ENCODE measurements at regions not wholly inside any gene's neighbourhood (a gene's known extent, or its start where the extent isn't known, plus 50 kb on each side); places are given as distances from the start of the nearest gene placed in this dataset.

DNA sequence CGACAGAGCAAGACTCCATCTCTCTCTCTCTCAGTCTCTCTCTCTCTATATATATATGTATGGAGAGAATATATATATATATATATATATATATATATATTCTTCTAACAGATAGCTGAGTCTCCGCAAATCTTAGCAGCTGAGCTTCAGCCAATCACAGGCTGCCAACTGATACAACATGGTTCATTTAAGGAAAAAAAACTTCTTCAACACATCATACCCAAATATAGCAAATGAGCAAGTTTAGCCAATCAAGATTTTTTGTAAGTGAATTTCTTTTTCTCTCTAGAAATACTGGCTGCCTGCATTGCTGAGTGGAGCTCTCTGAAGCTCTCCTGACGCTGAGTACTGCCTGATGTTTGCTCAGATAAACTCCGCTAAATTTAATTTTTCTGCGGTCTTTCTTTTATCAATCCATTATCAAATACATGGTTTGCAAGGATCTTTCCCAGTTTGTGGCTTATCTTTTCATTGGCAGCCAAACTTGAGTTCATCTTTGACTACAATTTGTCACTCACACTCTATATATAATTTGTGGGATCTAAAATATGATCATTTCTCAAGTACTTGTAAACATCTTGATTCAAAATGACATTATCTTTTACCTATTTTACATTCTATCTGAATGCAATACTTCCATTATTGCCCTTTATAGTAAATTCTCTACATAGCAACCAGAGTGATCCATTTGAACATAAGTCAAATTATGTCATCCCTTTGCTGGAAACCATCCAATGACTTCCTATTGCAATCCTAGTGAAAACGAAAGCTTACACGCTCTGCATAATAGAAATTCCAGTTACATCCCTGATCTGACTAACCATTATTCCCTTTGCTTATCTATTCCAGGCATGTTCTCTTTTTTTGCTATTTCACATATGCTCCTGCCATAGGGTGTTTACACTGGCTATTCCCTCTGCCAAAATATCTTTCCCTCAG, 2131.7 kb downstream of the MRPL39 start:
- DNase-seq (ENCODE audit: low read depth), result no peak

DNA sequence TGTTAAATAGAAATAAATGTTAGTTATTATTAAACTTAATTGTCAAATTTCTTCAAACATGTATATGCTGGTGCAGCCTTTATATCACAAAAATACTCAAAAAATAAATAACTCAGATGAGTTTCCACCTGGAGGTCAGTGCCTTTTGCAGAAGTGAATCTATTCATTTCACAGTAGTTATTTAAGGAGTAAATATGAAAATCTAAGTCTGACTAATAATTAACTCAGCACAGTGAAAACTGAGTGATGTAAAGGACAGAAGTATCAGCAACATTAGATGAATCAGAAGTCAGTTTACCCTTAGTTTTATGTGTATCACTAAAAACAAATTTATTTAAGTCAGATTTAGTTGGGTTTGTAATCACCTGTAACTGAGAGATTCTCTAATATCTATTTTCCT, 2135.4 kb downstream of the MRPL39 start:
- DNase-seq (ENCODE audit: low read depth), result no peak

DNA sequence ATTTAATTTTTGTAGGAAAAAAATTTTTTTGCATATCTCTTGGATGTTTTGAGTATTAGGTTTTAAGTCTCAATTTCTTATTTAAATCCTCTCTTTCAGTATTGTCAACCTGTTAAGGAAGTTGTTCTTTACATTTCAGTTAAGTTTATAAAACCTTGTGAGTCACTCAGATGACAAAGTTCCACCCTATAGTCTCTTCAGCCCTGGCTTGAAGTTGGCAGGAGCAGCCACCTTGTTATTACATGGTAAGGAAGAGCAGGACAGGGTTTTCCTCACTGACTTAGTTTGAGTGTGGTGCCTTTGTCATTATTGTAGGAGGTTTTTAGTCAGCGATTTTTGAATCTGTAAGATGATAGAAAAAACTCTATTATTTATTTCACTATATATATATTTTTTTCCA, 2143.9 kb downstream of the MRPL39 start:
- DNase-seq (ENCODE audit: low read depth), result no peak

DNA sequence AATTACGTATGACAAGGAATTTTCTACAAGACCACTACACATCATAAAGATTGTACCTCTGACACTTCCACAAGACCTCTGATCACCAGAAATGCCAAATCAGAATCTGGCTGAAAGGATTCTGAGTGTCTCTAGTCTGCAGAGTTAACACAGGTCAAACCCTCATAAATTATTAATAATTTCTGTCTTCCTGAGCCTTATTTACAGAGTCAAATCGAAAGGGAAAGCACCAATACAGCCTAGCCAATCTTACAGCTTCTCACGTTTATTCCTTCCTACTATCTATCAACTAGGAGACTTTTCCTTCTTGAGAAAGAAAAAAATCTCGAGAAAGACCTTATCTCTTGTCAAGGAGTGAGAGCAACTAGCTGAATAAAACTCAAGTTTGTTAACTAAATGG, 2151.6 kb downstream of the MRPL39 start:
- DNase-seq (ENCODE audit: low read depth), result no peak

DNA sequence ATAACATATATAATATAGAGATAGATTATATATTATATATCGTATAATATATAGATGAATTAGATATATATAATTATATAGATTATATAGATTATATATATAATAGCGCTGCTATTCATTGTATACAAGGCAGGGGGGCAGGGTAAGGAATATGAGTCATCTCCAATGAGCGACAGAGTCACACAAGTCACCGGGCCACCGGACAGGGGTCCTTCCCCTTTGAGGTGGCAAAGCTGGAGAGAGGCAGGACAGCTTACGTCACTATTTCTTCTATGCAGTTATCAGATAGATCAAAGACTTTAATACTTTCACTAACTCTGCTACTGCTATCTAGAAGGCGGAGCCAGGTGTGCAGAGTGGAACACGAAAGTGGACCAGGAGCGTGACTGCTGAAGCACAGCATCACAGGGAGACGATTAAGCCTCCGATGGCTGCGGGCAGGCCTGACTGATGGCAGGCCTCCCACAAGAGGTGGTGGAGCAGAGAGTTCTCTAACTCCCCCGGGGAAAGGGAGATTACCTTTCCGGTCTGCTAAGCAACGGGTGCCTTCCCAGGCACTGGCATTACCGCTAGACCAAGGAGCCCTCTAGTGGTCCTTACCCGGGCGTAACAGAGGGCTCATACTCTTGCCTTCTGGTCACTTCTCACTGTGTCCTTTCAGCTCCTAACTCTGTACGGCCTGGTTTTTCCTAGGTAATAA, 2154.7 kb downstream of the MRPL39 start:
- DNase-seq (ENCODE audit: low read depth), result no peak

DNA sequence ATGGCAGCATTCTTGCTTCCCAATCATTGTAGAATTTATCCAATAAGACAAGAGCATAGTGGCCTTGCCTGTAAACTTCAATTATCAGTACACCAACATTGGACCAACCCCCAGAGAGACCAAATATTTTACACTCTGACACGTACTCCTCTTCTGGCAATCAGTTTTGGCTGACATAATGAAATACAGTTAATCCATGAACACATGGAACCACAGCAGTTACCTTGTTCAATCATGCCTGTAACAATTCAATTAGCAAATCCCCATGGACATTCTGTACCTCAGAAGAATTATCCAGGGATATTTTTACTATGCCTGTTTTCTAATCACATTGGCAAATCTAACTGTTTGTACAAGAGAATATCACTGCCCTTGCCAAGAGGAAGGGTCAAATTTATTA, 2162.0 kb downstream of the MRPL39 start:
- no peak for DNase-seq (ENCODE audit: low read depth)

DNA sequence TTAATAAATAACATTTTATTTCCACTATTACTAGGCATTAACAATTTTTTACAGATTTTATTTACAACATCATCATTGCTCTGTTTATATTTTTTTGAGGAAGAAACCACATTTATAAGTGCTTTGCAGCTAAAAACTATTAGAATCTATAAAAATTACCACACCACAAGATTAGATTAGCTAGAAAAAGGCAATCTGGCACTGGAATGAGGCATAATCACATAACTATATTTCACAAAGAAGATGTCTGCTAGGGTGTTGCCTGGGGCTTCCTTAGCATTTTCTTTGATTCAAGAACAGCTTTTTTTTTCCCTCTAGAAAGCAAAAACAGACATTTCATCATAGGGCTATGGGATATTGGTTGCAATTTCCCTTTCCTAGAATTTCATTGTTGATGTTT, 2169.2 kb downstream of the MRPL39 start:
- DNase-seq (ENCODE audit: low read depth), result no peak

DNA sequence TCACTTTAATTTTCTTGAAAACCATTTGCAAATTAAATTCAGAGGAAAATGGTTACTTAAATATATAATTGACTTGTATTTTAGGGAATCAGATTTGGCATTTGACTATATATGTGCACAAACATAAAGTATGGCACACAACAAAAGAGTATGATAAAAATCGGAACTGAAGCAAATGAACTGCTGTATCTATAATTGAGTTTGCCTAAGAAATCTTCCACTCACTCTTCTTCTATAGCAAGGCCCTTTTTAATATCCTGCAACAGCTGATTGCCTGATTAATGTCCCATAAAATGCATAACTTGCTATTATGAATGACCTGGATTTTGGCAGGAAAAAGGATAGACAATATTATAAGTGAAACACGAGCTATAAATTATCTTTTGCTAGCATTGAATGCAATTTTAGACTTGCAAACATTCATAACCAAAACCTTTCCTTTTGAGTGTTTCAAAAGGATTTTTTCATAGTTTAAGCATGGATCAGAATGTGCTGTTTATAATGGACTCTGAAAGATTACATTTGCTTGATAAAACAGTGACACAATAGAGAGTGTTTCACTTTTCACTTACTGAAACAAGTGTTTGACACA, 2204.3 kb downstream of the MRPL39 start:
- DNase-seq (ENCODE audit: low read depth), result no peak

DNA sequence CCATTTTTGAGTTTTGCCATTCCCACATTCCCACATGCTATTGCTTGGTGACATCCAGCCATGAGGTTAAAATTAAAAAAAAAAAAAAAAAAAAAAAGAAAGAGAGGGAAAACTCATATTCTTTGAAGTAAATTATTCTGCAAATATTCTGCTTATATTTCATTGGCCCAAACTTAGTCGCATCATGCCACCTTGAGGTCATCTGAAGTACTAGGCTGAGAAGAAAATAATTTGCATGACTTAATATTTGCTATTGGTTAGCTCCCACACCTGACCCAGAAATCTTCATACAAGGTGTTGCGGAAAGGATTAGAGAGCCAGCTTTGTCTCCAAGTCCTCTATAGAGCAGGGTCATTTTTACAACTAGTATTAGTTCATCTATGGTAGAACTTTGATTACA, 2206.0 kb downstream of the MRPL39 start:
- DNase-seq (ENCODE audit: low read depth), result no peak

DNA sequence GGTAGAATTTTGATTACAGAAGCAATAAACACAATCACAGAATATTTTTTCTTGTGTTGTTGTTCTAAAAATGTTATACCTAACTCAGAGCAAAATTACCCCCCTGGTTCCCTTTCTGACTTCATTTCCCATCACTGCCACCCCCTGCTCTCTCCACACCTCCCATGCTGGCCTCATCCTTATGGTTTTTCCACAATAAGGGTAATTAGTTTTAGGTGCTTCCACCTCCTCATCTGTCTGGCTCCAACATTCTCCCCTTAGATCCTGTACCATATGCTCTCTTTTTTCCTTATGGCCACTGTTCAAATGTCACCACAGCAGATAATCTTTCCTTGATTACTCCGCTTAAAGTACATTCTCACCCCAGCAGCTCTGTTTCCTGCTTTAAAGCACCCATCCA, 2208.6 kb downstream of the MRPL39 start:
- no peak for DNase-seq (ENCODE audit: low read depth)

DNA sequence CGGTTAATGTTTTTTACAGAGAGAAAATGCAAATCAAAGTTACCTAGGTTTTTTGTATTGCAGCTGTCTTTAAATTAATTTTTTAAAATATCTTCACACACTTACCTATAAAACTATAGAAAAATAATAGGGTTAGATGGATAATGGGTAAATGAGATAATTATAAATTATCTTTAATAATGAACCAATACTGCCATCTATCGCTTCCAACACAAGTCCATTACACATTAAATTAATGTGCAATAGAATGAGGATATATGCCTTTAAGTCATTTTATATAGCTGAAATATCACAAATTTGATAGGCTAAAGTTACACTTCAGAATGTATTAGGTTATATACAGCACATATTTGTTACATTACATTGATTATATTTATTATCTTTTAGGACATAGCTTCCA, 2212.8 kb downstream of the MRPL39 start:
- DNase-seq (ENCODE audit: low read depth), result no peak

DNA sequence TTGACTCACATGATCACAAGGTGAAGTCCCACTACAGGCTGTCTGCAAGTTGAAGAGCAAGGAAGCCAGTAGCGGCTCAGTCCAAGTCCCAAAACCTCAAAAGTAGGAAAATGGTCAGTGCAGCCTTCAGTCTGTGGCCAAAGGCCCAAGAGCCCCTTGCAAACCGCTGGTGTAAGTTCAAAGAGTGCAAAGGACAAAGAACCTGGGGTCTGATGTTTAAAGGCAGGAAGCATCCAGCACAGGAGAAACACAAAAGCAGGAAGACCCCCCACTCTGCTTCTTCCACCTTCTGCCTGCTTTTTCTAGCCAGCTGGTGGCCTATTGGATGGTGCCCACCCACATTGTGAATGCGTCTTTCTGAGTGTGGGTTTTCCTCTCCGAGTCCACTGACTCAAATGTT, 2222.6 kb downstream of the MRPL39 start:
- no peak for DNase-seq (ENCODE audit: low read depth)

DNA sequence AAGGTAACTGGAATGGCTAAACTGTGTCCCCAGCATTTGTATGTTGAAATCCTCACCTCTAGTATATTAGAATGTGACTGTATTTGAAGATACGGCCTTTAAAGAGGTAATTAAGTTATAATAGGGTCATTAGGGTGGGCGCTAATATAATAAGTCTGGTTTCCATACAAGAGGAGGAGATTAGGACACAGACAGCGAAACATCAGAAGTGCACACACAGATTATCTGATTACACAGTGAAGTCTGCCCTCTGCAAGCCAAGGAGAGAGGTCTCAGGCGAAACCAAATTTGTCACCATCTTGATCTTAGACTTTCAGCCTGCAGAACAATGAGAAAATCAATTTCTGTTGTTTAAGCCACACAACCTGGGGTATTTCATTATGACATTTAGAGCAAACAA, 2233.1 kb downstream of the MRPL39 start:
- DNase-seq (ENCODE audit: low read depth), result no peak

DNA sequence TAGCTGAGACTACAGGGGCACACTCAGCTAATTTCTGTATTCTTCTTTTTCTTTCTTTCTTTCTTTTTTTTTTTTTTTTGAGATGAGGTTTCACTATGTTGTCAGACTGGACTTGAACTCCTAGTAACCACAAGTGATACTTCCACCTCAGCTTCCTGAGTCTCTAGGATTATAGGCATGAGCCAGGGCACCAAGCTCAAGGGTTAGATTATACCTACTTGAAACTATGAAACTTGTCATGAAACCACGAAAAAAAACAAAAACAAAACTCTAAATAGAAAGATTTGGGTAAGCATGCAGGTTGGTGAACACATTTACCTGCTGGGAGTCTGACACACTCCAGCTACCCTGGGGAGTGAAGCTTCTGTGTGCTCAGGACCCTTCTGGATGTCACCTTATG, 2250.4 kb downstream of the MRPL39 start:
- no peak for DNase-seq (ENCODE audit: low read depth)

DNA sequence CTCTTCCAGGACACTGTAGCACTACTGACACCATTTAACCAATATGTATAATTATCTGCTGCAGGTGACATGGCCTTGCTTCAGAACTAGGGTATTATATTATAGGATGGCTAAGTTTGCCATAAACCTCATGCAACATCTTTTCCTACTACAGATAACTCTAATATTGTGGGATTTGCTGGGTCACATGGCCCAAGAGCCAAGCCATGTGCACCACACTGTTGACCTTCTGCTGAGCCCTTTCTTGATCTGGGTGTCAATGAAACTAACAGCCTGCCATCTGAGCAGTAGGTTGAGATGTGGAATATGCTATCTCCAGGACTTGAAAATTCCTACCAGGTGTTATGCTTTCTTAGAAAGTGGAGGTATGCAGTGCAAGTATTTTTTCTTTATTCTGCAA, 2291.1 kb downstream of the MRPL39 start:
- DNase-seq (ENCODE audit: low read depth), result no peak

DNA sequence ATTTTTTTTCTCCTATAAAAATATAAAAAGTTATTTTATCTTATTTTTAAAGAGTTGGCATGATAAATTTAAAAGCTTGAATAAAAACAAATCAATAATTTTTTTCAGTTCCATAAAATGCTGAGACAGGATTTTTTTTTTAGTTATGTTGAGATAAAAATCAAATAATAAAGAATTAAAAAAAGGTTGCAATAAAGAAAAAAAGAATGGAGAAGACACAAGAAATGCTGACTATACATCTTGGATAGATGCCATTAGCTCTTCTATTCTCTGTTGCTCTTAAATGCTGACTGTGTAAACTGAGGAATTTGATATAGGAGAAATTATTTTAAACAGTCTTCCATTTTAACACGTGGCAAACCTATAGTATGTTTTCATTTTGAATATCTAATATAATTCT, 2298.5 kb downstream of the MRPL39 start:
- no peak for DNase-seq (ENCODE audit: low read depth)

DNA sequence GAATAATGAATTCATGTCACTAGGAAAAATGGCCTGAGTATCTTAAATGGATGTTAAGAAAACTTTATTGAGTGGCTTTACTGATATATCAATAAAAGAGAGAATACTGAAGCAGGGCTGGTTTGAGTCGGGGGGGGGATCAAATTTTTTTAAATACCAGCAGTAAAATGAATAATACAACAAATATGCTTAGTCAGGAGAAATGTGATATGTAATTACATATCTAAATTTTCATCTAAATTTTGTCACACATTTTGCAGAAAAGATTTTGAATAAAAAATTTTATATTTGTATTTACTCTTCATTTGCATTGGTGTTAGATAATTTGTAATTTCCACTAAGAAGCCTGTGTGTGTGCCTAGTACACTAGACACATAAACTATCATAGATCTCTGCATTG, 2300.2 kb downstream of the MRPL39 start:
- DNase-seq (ENCODE audit: low read depth), result no peak

DNA sequence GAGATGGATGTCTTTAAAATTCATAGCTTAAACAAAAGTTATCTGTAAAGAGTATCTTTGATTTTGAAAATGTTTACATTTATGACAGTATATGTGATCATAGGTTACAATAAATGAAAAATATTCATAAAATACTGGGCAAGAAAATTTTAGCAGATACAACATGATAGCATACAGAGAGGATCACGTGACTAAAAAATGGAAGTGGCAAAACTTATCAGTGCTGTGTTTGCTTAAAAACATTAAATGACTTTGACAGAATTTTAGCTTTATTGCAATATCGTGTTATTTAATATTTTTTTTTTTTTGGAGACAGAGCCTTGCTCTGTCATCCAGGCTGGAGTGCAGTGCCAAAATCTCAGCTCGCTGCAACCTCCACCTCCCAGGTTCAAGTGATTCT, 2294.1 kb downstream of the NCAM2 start:
- no peak for DNase-seq (ENCODE audit: low read depth)

DNA sequence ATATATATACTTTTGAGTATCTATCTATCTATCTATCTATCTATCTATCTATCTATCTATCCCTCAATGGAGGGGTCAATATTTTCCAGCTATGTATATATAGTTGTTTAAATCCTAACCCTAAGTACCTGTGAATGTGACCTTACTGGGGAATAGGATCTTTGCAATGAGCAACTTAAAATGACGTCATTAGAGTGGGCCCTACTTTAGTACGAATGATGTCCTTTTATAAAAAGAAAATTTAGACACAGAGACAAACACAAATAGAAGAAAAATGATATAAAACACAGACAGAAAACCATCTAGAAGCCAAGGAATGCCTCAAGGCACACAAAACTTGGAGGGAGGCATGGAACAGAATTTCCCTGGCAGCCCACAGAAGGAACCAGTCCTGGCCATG, 2283.7 kb downstream of the NCAM2 start:
- DNase-seq (ENCODE audit: low read depth), result no peak

DNA sequence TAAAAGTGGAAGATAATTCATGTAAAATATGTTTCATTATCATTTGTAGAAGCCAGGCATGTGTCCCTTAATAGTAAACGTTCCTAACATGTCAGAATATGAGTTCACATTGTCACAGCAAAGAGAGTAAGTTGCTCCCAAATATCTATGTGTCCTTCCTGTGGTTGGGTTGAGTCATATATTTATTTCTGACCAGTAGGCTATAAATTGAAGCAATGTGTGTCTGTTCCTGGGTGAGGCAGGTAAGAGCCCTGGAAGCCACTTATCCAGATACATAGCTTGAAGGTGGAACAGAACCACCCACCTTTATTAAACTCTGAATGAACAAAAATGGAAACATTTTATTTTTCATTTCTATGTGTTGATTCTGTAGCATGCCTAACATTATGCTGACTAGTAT, 2251.6 kb downstream of the NCAM2 start:
- no peak for DNase-seq (ENCODE audit: low read depth)

DNA sequence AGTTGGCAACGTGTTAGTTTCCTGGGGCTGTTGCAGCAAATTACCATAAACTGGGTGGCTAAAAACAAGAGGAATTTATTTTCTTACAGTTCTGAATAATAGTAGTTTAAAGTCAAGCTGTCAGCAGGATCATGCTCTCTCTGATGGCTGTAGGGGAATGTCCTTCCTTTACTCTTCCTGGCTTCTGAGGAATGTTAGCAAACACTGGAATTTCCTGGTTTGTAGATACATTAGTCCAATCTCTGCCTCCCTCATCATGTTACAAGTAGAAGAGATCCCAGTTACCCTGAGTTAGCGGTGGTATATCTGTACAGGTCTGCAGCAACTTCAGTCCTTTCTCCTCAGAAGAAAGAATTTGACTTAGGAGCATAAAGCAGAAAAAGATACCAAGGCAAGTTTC, 2249.1 kb downstream of the NCAM2 start:
- no peak for DNase-seq (ENCODE audit: low read depth)

DNA sequence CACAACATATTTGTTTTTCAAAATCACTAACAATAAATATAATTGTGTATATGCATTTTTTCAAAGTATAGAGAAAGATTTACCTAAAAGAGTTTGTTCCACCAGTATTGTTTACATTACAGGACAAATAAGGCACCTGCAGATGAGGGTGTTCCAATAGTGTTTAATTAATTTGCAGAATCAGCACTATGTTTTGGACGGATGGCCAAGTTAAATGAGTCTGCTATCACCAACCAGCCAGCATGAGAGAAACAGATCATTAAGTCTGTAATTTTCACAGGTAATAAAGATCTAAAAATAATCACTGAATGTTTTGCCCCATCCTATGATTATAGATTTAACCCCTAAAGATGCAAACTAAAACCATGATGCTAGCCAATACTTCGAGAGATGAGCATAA, 2247.0 kb downstream of the NCAM2 start:
- no peak for DNase-seq (ENCODE audit: low read depth)

DNA sequence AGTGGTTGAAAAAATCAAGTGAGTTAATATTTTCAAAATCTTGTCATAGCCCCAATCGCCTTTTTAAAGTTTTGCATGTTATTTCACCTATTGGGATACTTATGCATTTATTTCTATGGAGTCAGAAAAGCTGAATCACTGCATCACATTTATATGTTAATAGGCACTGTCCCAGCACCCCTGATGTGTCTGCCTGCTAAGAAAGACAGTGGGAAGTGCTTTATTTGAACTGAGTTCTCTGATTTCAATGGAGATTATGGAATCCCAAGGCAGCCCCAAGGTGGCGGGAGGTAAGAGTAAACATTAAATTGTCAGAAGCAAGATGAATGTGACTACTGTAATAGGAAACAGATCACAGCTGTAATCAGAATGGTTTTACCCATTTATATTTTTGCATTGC, 2225.7 kb downstream of the NCAM2 start:
- no peak for DNase-seq (ENCODE audit: low read depth)
